ENCODE measurements at regions not wholly inside any gene's neighbourhood (a gene's known extent, or its start where the extent isn't known, plus 50 kb on each side); places are given as distances from the start of the nearest gene placed in this dataset.

GRCh38 chr10:44083719-44084400 lies 301.0 kb downstream of the CXCL12 start:
- TF ChIP-seq TAF1 (IDR thresholded peaks at IDR 0.05; ENCODE audit: borderline replicate concordance, insufficient read depth, low read length), result no peak
- TF ChIP-seq REST (IDR thresholded peaks at IDR 0.05; ENCODE audit: insufficient read depth in 1 of 2, low read depth in 2 of 2, low read length in 2 of 2), result no peak
